Keratinocyte (primary cell): ENCODE measurements at regions not wholly inside any gene's neighbourhood (a gene's known extent, or its start where the extent isn't known, plus 50 kb on each side); places are given as distances from the start of the nearest gene placed in this dataset.

Source experiments
- DNase-seq: peaks from one replicate; pipeline ENCODE4 v3.0.0-alpha.2; 2011; ENCODE audit warnings: low read depth, missing footprints, low spot score
- FAIRE-seq: peaks from 2 replicates; lab custom pipeline; 2011; peaks lifted over from hg19 to GRCh38; lab: Jason Lieb, UNC
- H2AFZ ChIP-seq: 2 replicates; pipeline ENCODE4 v1.6.0; 2012; ENCODE audit warnings: low read length, control low read depth, inconsistent platforms; ENCODE audit not compliant: control insufficient read depth
- H3K27ac ChIP-seq: 2 replicates; pipeline ENCODE4 v1.5.1; 2011; ENCODE audit warnings: low read length; ENCODE audit not compliant: control insufficient read depth, insufficient read depth
- H3K27me3 ChIP-seq: 3 replicates; pipeline ENCODE4 v1.6.0; 2011; ENCODE audit warnings: low read length; ENCODE audit not compliant: control insufficient read depth, insufficient read depth; ENCODE audit errors: extremely low read depth
- H3K36me3 ChIP-seq, 2 experiments: 2 replicates in 1 of 2; 3 replicates in 1 of 2; pipeline ENCODE4 v1.5.1; 2011; ENCODE audit warnings: low read length in 2 of 2, mild to moderate bottlenecking in 1 of 2; ENCODE audit not compliant: control insufficient read depth in 2 of 2, insufficient read depth in 2 of 2; ENCODE audit errors: extremely low read depth in 1 of 2
- H3K4me1 ChIP-seq: 3 replicates; pipeline ENCODE4 v1.5.1; 2011; ENCODE audit warnings: low read length; ENCODE audit not compliant: control insufficient read depth, insufficient read depth; ENCODE audit errors: extremely low read depth
- H3K4me2 ChIP-seq: 3 replicates; pipeline ENCODE4 v1.6.0; 2011; ENCODE audit warnings: low read depth, low read length; ENCODE audit not compliant: control insufficient read depth, insufficient read depth; ENCODE audit errors: extremely low read depth
- H3K4me3 ChIP-seq, 3 experiments: fragments of 200-600 bp in 1 of 3; sonication (generic) in 1 of 3; 2 replicates in 2 of 3; 3 replicates in 1 of 3; pipeline ENCODE4 v1.5.1; 2011 to 2016; ENCODE audit warnings: low read length in 3 of 3, mild to moderate bottlenecking in 3 of 3, control low read depth in 2 of 3, inconsistent platforms in 1 of 3, low read depth in 1 of 3, mixed read lengths in 1 of 3, mixed run types in 1 of 3, moderate library complexity in 1 of 3; ENCODE audit not compliant: control insufficient read depth in 2 of 3, insufficient read depth in 2 of 3; ENCODE audit errors: extremely low read depth in 1 of 3
- H3K79me2 ChIP-seq: 2 replicates; pipeline ENCODE4 v1.6.0; 2012; ENCODE audit warnings: low read length; ENCODE audit not compliant: control insufficient read depth, insufficient read depth
- H3K9ac ChIP-seq: 3 replicates; pipeline ENCODE4 v1.6.0; 2011; ENCODE audit warnings: low read length; ENCODE audit not compliant: control insufficient read depth, insufficient read depth; ENCODE audit errors: extremely low read depth
- H3K9me1 ChIP-seq: 3 replicates; pipeline ENCODE4 v1.6.0; 2011; ENCODE audit warnings: low read length; ENCODE audit not compliant: control insufficient read depth, insufficient read depth; ENCODE audit errors: extremely low read depth
- H3K9me3 ChIP-seq: 2 replicates; pipeline ENCODE4 v1.5.1; 2012; ENCODE audit warnings: low read depth, low read length; ENCODE audit not compliant: control insufficient read depth
- H4K20me1 ChIP-seq: 3 replicates; pipeline ENCODE4 v1.6.0; 2011; ENCODE audit warnings: low read length; ENCODE audit not compliant: control insufficient read depth, insufficient read depth; ENCODE audit errors: extremely low read depth
- EZH2 ChIP-seq: IDR thresholded peaks from one replicate; pipeline ENCODE4 v1.6.1; 2012; ENCODE audit warnings: inconsistent platforms, mild to moderate bottlenecking, low read length, moderate library complexity
- dilution Hi-C: fragments of 300-500 bp; cut with MboI; formaldehyde crosslinking; loops from one replicate; pipeline ENCODE4 v1.7.0; 2020; ENCODE audit warnings: low sequenced_read_pairs; ENCODE audit not compliant: extremely low pct_ligation_motif_present
- TF ChIP-seq, protein P1 (sequence below), 3 experiments: IDR thresholded peaks in 1 of 3; conservative IDR thresholded peaks in 1 of 3; optimal IDR thresholded peaks in 1 of 3; 2 replicates in 2 of 3; 3 replicates in 1 of 3; pipeline versions ENCODE3 to v1.5.1; 2011; ENCODE audit warnings: low read length in 3 of 3, mild to moderate bottlenecking in 3 of 3, moderate library complexity in 2 of 3, control low read depth in 1 of 3, inconsistent platforms in 1 of 3; ENCODE audit not compliant: insufficient read depth in 2 of 3; ENCODE audit errors: extremely low read depth in 1 of 3

DNA sequence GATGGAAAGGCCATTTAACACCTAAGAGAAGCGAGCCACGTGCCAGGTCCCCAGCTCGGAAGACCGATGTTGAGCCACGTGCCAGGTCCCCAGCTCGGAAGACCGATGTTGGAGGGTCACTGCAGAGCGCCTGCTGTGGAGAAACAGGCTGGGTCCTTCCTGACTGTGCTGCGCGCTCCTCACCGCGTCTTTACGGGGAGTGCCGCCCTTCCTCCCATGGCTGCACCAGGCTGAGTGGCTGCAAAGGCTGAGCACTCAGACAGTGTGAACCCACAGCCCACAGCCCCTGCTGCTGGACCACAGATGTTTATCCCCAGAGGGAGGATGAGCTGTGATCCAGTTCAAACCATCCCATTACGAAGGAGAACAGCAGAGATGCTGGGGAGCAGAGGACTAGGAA is 55.7 kb downstream of the RTP5 start:
- DNase-seq = no peak
- no peak overlapping the region for H3K27ac ChIP-seq
- FAIRE-seq = no peak

DNA sequence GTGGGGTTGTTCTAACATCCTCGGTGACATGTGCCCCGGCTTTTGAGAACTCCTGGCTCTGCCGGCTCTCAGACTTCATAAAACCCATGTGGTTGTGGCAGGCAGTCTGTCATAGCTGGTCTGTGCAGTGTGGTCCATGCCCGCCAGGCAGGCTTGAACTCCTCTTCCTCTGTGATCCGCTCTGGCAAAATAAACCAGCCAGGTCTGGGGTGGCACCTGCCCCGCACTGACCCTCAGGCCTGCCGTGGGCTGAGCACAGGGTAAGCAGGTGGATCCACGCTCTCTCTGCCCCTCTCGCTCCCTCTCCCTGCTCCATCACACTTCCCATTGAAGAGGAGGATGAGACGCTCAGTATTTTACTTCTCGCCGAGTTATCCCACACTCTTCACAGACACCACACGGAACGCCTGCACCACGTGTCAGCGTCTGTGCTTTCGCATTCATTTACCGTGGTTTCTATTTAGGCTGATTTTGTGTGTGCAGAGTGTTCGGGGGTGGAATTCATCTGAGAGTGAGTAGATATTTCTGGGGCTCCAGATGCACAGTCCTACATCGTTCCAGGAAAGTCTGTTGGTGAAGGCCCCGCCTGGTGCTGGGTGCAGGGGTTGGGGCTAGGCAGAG is 56.4 kb downstream of the RTP5 start:
- Histone ChIP-seq H4K20me1 (no peaks in the 10 kb centered on the region), H3K4me3 (no peak overlapping the region), H2AFZ (no peak overlapping the region), H3K4me2 (no peak overlapping the region), H3K9me1 (no peaks in the 10 kb centered on the region), H3K36me3 (no peaks in the 10 kb centered on the region), H3K9me3 (no peaks in the 10 kb centered on the region), H3K4me1 (no peaks in the 10 kb centered on the region), H3K9ac (no peak overlapping the region), H3K27me3 (no peaks in the 10 kb centered on the region), H3K79me2 (no peaks in the 10 kb centered on the region), H3K27ac (no peak overlapping the region)
- FAIRE-seq (no peak), DNase-seq (no peak)
- dilution Hi-C loops = no loop called here
- no peak for TF ChIP-seq EZH2
- TF ChIP-seq, protein P1, sequence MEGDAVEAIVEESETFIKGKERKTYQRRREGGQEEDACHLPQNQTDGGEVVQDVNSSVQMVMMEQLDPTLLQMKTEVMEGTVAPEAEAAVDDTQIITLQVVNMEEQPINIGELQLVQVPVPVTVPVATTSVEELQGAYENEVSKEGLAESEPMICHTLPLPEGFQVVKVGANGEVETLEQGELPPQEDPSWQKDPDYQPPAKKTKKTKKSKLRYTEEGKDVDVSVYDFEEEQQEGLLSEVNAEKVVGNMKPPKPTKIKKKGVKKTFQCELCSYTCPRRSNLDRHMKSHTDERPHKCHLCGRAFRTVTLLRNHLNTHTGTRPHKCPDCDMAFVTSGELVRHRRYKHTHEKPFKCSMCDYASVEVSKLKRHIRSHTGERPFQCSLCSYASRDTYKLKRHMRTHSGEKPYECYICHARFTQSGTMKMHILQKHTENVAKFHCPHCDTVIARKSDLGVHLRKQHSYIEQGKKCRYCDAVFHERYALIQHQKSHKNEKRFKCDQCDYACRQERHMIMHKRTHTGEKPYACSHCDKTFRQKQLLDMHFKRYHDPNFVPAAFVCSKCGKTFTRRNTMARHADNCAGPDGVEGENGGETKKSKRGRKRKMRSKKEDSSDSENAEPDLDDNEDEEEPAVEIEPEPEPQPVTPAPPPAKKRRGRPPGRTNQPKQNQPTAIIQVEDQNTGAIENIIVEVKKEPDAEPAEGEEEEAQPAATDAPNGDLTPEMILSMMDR (optimal IDR thresholded peaks at IDR 0.05 in 1 of 3, IDR thresholded peaks at IDR 0.05 in 1 of 3, conservative IDR thresholded peaks at IDR 0.05 in 1 of 3; ENCODE audit: extremely low read depth in 1 of 3, insufficient read depth in 2 of 3, low read length in 3 of 3) = no peak

More for the DNA sequence above, 55.7 kb downstream of the RTP5 start:
- Histone ChIP-seq H3K27me3 (no peaks in the 10 kb centered on the region), H2AFZ (no peak overlapping the region), H3K9me1 (no peaks in the 10 kb centered on the region), H4K20me1 (no peaks in the 10 kb centered on the region), H3K4me2 (no peak overlapping the region), H3K9ac (no peak overlapping the region), H3K9me3 (no peaks in the 10 kb centered on the region), H3K4me1 (no peaks in the 10 kb centered on the region), H3K36me3 (no peaks in the 10 kb centered on the region), H3K4me3 (no peak overlapping the region), H3K79me2 (no peaks in the 10 kb centered on the region)
- dilution Hi-C loops = no loop called here
- TF ChIP-seq EZH2 = no peak
- TF ChIP-seq, protein P1 (optimal IDR thresholded peaks at IDR 0.05 in 1 of 3, IDR thresholded peaks at IDR 0.05 in 1 of 3, conservative IDR thresholded peaks at IDR 0.05 in 1 of 3; ENCODE audit: extremely low read depth in 1 of 3, insufficient read depth in 2 of 3, low read length in 3 of 3) = no peak
